GM13977 (cell line): ENCODE measurements at regions not wholly inside any gene's neighbourhood (a gene's known extent, or its start where the extent isn't known, plus 50 kb on each side); places are given as distances from the start of the nearest gene placed in this dataset.

Experiments used
- DNase-seq: peaks from one replicate; pipeline ENCODE4 v3.0.0; 2012; ENCODE audit warnings: low spot score
- in situ Hi-C: fragments of 300-500 bp; cut with MboI; formaldehyde crosslinking; loops from one replicate; pipeline ENCODE4 v1.12.0; 2022; ENCODE audit warnings: low sequenced_read_pairs, low pct_unique_long_range_greater_than_20kb, mixed read lengths, inconsistent platforms; ENCODE audit not compliant: unreplicated experiment
- TF ChIP-seq, protein P1 (sequence below): IDR thresholded peaks from 2 replicates; pipeline ENCODE4 v1.5.1; 2012; ENCODE audit warnings: mild to moderate bottlenecking, control low read depth; ENCODE audit not compliant: insufficient read depth; ENCODE audit errors: extremely low read depth, missing control alignments

DNA sequence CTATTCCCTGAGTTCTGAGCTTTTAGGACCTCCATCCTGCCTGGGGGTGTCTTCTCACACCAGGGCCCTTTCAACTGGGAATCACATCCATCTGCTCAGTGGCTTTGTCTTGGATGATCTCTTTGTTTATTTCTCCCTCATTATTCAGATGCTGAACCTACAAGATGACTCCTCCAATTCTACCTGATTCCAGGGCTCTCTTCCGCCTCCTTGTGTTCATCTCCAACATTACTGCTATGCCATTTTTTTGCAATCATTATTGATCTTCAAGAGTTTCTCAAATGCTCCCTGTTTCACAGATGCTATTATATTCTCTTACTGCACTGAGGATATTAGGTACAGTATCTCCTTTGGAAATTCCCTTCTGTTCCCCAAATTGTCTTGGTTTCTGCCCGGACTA is 307.7 kb downstream of the SHANK2 start:
- DNase-seq = no peak
- in situ Hi-C loops = no loop called here

DNA sequence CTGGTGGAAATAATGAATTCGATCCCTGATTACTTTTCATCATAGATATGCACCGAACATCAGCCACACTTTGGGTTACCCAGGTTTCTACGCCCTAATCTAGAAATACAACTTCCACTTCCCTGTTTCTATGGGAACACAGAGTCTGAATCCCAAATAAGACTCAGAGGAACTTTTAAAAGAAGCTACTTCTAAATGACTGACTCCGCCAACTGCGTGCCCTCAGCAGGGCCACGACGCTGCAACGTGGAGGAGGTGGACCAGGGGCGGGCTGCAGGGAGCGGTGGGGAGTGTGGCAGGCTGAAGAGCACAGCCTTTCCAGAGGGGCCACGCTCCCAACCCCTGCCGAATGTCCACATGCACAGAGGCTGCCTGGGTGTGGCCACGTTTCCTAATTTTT is 304.0 kb downstream of the SHANK2 start:
- no peak for DNase-seq
- in situ Hi-C loops = no loop called here
- TF ChIP-seq, protein P1, sequence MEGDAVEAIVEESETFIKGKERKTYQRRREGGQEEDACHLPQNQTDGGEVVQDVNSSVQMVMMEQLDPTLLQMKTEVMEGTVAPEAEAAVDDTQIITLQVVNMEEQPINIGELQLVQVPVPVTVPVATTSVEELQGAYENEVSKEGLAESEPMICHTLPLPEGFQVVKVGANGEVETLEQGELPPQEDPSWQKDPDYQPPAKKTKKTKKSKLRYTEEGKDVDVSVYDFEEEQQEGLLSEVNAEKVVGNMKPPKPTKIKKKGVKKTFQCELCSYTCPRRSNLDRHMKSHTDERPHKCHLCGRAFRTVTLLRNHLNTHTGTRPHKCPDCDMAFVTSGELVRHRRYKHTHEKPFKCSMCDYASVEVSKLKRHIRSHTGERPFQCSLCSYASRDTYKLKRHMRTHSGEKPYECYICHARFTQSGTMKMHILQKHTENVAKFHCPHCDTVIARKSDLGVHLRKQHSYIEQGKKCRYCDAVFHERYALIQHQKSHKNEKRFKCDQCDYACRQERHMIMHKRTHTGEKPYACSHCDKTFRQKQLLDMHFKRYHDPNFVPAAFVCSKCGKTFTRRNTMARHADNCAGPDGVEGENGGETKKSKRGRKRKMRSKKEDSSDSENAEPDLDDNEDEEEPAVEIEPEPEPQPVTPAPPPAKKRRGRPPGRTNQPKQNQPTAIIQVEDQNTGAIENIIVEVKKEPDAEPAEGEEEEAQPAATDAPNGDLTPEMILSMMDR = no peak

More for the DNA sequence above, 307.7 kb downstream of the SHANK2 start:
- TF ChIP-seq, protein P1 = no peak

DNA sequence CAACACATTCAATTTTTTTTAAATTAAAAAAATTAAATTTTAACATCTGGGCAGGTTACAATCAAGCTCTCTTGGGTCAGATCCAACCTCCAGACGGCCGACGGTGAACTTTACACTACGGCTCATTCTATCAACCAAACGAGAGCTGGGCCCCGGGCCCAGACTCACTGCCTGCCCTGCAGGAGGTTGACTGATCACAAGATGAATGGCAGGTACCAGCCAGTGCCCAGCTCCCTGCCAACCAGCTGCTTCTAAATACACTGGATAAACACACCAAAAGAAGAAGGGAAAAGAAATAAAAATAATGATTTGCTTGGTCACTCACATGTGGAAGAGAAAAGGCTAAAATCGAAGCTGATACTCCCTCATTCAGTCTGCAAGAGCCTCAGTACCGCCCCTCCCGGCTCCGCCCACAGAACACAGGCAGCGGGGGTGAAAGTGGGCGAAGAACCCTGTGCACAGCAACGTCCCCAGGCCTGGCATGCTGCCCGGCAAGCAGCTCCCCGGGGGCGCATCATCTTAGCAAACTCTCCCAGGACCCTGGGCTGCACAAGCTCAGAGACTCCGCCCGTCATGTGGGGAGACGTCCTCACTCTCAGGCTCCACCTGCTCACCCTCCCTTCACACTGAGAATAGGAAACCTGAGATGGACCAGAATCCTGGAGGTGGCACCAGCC is 303.4 kb downstream of the SHANK2 start:
- no peak for DNase-seq
- TF ChIP-seq, protein P1 = no peak
- in situ Hi-C loops = no loop called here

- no peak for DNase-seq
- in situ Hi-C loops = no loop called here
- TF ChIP-seq, protein P1 = no peak
Observed at GRCh38 chr11:70951139-70951804, 301.1 kb downstream of the SHANK2 start.

DNA sequence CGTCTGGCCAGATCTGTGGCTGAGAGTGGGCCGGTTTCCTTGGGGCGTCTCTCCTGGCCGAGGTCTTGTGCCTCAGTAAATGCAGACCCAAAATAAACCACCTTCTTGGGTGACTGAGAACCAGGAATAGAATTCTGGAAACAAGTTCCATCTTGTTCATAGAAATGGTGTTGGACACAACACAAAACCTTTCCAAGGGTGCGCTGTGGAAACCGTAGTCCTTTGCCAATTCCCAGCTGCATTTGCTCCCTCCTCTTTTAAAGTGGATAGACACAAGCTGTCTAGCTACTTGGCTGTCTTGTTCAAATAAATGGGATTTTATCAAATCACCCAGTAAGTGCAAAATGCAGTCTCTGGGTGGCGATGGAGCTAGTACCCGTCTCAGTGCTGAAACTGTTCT is 300.2 kb downstream of the SHANK2 start:
- in situ Hi-C loops = no loop called here
- TF ChIP-seq, protein P1 = no peak

GRCh38 chr11:70953720-70954119 is 298.7 kb downstream of the SHANK2 start:
- TF ChIP-seq, protein P1 = no peak
- in situ Hi-C loops = no loop called here
- DNase-seq = no peak

More for the DNA sequence above, 300.2 kb downstream of the SHANK2 start:
- DNase-seq = no peak

- in situ Hi-C loops = no loop called here
- TF ChIP-seq, protein P1 = no peak
- DNase-seq = no peak
Observed at GRCh38 chr11:70954471-70954870, 297.9 kb downstream of the SHANK2 start.
